Thymus (tissue), 11 donors: ENCODE measurements at regions not wholly inside any gene's neighbourhood (a gene's known extent, or its start where the extent isn't known, plus 50 kb on each side); places are given as distances from the start of the nearest gene placed in this dataset.
"Not testable (repeated sequence)": the region's sequence is repeated elsewhere in the genome, so short reads cannot be mapped to it uniquely, and the experiment has no call there.

Experiments used
- DNase-seq, 9 donors: peaks; one replicate each; pipeline ENCODE4 v3.0.0-alpha.2; 2013; ENCODE audit warnings: low spot score in 9 of 9, low read depth in 6 of 9, missing footprints in 1 of 9
- H3K27ac ChIP-seq, 2 donors: one replicate each; pipeline ENCODE4 v1.5.1; 2013; ENCODE audit warnings: control low read depth in 1 of 2, low read depth in 1 of 2, low read length in 1 of 2, mild to moderate bottlenecking in 1 of 2, moderate library complexity in 1 of 2
- H3K27me3 ChIP-seq, 2 donors: one replicate each; pipeline ENCODE4 v1.5.1; 2013; ENCODE audit warnings: low read length in 1 of 2; ENCODE audit not compliant: control insufficient read depth in 2 of 2, insufficient read depth in 1 of 2
- H3K36me3 ChIP-seq, 2 donors: one replicate each; pipeline ENCODE4 v1.5.1; 2013; ENCODE audit warnings: low read length in 1 of 2, mild to moderate bottlenecking in 1 of 2, moderate library complexity in 1 of 2; ENCODE audit not compliant: control insufficient read depth in 2 of 2, insufficient read depth in 2 of 2
- H3K4me1 ChIP-seq, 2 donors: one replicate each; pipeline ENCODE4 v1.5.1; 2013; ENCODE audit warnings: low read length in 2 of 2; ENCODE audit not compliant: control insufficient read depth in 2 of 2, insufficient read depth in 2 of 2
- H3K4me3 ChIP-seq, 2 donors: one replicate each; pipeline ENCODE4 v1.5.1; 2013; ENCODE audit warnings: low read length in 2 of 2, control low read depth in 1 of 2, mild to moderate bottlenecking in 1 of 2
- H3K9me3 ChIP-seq, 2 donors: one replicate each; pipeline ENCODE4 v1.5.1; 2013; ENCODE audit warnings: low read length in 1 of 2, mild to moderate bottlenecking in 1 of 2; ENCODE audit not compliant: control insufficient read depth in 2 of 2, insufficient read depth in 1 of 2
- WGBS: extraction: QIAGEN DNeasy Blood & Tissue Kit; methylation state at CpG from one replicate; pipeline ENCODE4 v1.1.7; 2013; 5-methylcytosine and 5-hydroxymethylcytosine counted together
- donor health status: healthy.

DNA sequence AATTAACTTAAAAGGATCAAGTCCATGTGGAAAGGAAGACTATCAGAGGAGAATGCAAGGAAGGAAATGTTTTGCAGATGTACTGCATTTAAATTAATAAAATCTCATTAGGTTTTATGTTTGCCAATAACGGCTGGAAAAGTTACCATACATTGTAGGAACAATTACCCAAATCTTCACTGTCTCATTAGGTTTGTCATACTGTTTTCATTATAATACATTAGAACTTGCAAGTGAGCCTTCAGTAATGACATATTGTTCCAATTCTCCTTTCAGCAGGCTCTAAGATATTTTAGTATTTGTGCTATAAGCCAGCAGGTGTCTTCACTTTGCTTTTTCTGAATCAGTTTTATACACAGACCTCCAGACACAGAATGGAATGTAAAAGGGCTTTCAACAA, 661.6 kb upstream of the KLHL1 start:
- DNase-seq, result no peak
- no peaks in the 10 kb centered on the region for H3K4me1 ChIP-seq
- H3K4me3 ChIP-seq, result no peak overlapping the region
- no peaks in the 10 kb centered on the region for H3K36me3 ChIP-seq
- H3K27me3 ChIP-seq, result no peaks in the 10 kb centered on the region
- H3K27ac ChIP-seq, result no peak overlapping the region
- no peaks in the 10 kb centered on the region for H3K9me3 ChIP-seq
- WGBS, result 93% methylated on average over 1 of the region's 1 CpG

DNA sequence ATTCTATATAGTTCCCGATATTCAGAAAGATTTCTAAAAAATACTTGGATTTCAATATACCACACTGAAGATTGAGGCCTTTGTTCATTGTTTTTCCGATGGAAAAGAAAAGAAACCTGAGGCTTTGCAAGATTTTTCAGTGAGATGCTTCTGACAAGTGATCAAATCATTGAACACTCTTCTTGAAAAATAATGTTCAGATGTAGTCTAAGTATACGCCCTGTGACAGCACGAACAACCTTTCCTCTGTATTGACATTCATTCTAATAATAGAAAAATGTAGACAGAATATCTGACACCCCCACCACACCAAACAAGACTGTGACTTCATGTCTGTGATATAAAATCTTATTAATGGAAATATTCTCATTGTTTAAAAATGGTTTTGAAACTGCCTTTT, 650.7 kb upstream of the KLHL1 start:
- Histone ChIP-seq H3K27me3 (no peaks in the 10 kb centered on the region), H3K27ac (no peak overlapping the region), H3K4me3 (no peak overlapping the region), H3K36me3 (no peaks in the 10 kb centered on the region), H3K4me1 (no peaks in the 10 kb centered on the region), H3K9me3 (no peaks in the 10 kb centered on the region)
- 93% methylated on average over 4 of the region's 4 CpGs for WGBS
- no peak for DNase-seq

DNA sequence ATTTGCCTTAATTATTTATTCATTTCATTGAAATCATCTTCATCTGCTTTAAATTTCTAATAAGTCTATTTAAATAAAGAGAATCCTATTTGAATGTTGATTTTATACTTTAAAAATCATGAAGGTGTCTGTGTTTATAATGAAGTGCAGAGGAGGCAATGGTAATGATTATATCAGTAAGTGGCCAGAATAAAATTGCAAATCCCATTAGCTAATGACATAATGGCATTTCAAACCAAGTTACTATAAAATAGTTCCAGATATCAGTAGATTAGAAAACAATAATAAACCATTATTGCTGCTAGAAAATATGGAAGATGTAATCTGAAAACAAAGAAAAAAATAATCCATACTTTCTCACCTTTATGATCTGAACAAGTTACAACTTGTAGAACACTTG, 647.8 kb upstream of the KLHL1 start:
- no peaks in the 10 kb centered on the region for H3K36me3 ChIP-seq
- DNase-seq, result no peak
- no peak overlapping the region for H3K27ac ChIP-seq
- H3K4me3 ChIP-seq, result no peak overlapping the region
- H3K27me3 ChIP-seq, result no peaks in the 10 kb centered on the region
- H3K4me1 ChIP-seq, result no peaks in the 10 kb centered on the region
- H3K9me3 ChIP-seq, result no peaks in the 10 kb centered on the region

DNA sequence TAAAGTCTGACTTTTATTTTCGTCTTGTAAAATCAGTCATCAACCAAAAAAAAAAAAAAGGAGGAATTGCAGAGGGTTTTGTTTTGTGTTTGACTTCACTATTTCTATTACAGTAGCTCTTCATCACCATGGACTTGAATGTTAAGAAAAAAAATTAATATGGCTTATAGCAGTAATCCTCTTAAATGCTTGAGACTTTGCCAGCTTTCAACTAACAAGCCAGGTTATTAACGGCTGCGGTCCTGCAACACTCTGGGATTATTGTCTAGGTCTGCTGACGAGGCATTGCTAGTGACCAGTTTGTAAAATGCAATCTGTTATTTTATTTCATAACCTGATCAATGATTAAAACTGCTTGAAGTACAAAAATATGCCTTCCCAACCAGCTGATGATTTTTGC, 647.2 kb upstream of the KLHL1 start:
- no peaks in the 10 kb centered on the region for H3K9me3 ChIP-seq
- H3K27ac ChIP-seq, result no peak overlapping the region
- no peaks in the 10 kb centered on the region for H3K27me3 ChIP-seq
- no peaks in the 10 kb centered on the region for H3K4me1 ChIP-seq
- no peak overlapping the region for H3K4me3 ChIP-seq
- H3K36me3 ChIP-seq, result no peaks in the 10 kb centered on the region
- no peak for DNase-seq
- WGBS, result 95% methylated on average over 4 of the region's 4 CpGs

DNA sequence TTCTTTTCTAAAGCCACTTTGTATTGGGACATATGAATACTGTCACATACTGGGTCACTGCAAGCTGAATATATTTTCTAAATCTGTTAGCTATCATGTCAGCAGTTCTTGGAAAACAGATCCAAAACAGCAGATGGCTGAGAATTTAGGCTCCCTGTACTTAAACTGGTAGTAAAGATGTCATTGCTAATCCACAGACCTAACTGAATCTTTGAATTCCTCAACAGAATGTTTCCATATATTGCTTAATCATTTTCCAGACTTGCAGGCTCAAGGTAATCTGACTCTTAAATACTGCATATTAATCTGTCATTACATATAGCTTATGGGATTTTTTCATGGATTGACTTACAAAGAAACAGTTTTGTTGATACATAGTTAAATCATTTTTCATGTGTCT, 639.0 kb upstream of the KLHL1 start:
- DNase-seq, result no peak
- H3K9me3 ChIP-seq, result no peaks in the 10 kb centered on the region
- H3K27ac ChIP-seq, result no peak overlapping the region
- H3K4me1 ChIP-seq, result no peaks in the 10 kb centered on the region
- H3K36me3 ChIP-seq, result no peaks in the 10 kb centered on the region
- H3K4me3 ChIP-seq, result no peak overlapping the region
- no peaks in the 10 kb centered on the region for H3K27me3 ChIP-seq

DNA sequence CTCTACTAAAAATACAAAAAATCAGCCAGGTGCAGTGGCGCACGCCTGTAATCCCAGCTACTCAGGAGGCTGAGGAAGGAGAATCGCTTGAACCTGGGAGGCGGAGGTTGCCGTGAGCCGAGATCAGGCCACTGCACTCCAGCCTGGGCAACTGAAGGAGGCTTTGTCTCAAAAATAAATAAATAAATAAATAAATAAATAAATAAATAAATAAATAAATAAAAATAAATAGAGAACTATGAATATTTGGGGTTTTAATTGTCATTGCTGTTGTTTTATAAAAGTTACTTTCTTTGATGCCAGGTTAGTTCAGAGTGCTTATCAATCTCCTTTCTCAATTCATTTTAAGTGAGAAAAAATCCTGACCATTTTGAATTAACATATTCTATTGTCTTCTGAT, 638.2 kb upstream of the KLHL1 start:
- H3K36me3 ChIP-seq, H3K4me3 ChIP-seq, H3K4me1 ChIP-seq, DNase-seq, H3K27ac ChIP-seq, H3K9me3 ChIP-seq, H3K27me3 ChIP-seq: not testable (repeated sequence)
- WGBS, result 98% methylated on average over 6 of the region's 6 CpGs

DNA sequence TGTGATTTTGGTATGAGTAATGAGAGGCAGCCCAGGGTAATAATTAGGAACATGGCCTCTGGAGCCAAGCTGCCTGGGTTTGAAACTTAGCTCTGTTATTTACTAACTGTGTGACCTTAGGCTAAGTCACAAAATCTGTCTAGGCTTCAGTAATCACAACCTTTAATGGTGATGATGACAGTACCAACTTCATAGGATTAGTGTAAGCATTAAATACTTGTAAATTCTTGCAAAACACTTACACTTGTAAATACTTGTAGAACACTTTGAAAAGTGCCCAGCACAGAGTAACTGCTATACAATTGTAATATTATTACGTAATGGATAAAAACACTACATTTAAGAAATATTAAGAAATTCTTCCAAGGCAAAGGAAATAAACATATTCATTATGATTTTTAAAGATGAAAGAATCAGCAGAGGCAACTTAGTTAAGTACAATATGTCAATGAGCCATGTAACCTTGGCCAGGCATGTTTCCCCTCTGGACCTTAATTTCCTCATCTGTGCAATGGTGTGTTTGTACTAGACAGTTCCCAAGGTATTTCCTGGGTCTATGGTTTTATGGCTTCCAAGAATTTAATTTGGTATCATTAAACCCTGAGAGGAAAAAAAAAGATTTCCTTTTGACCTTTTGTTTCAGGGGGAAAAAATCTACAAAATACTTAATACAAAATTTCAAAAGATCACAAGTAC, 628.5 kb upstream of the KLHL1 start:
- DNase-seq, result no peak
- Histone ChIP-seq H3K9me3 (no peaks in the 10 kb centered on the region), H3K27me3 (no peaks in the 10 kb centered on the region), H3K4me1 (no peaks in the 10 kb centered on the region), H3K36me3 (no peaks in the 10 kb centered on the region), H3K27ac (no peak overlapping the region), H3K4me3 (no peak overlapping the region)
- WGBS, result 96% methylated on average over 1 of the region's 1 CpG

DNA sequence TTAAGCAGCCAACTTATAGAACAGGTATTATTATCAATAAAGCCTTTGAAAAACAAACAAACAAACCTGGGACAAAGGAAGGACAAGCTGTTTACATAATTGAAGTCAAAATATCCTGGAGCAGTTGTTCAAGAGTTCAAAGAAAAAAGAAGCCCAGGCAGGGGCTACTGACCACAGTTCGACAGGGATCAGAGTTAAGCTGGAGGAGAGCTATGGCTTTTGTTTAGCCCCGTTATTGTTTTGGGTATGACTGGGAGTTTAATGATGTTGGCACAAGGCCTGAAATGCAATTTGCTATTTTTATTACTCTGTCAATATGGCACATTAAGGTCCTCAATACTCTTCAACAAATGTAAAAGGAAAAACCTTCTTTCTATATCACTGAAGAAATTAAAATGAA, 624.4 kb upstream of the KLHL1 start:
- no peak for DNase-seq
- H3K27me3 ChIP-seq, result no peaks in the 10 kb centered on the region
- 95% methylated on average over 2 of the region's 2 CpGs for WGBS
- no peak overlapping the region for H3K4me3 ChIP-seq
- no peaks in the 10 kb centered on the region for H3K36me3 ChIP-seq
- H3K4me1 ChIP-seq, result no peaks in the 10 kb centered on the region
- no peaks in the 10 kb centered on the region for H3K9me3 ChIP-seq
- H3K27ac ChIP-seq, result no peak overlapping the region

DNA sequence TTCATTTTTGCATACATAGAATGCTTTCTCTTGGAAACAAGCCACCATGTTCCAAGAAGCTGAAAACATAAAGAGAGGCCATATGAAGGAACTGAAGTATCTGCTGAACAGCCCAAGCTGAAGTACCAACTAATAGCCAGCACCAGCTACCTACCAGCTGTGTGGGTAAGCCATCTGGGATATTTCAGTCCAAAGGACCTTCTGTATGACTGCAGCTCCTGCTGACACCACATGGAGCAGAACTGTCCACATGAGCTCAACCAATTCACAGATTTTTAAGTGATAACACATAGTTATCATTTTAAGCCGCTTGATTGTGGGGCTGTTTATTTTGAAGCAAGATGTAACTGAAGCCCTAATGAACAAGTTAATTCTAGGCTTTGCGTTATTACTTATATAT, 621.1 kb upstream of the KLHL1 start:
- no peak overlapping the region for H3K27ac ChIP-seq

DNA sequence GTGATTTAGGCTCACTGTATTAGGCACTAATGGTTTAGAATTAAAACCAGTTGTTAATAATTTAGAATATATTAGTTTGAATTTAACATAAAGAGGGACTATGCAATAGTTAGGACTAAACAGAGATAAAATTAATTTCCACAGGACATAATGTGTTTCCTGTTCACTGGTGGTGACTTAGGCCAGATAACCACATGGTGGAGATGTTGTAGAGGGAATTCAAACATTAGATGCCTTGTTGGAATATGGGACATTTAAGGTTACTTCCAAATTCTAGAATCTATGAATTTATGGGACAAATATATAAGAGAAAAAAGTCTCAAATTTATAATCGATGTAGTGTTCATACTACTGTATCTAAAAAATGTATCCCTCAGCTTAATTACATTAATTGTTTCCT, 615.5 kb upstream of the KLHL1 start:
- DNase-seq, result no peak
- no peaks in the 10 kb centered on the region for H3K27me3 ChIP-seq
- no peak overlapping the region for H3K4me3 ChIP-seq
- WGBS, result 61% methylated on average over 1 of the region's 1 CpG
- no peaks in the 10 kb centered on the region for H3K4me1 ChIP-seq
- H3K9me3 ChIP-seq, result no peaks in the 10 kb centered on the region
- H3K27ac ChIP-seq, result no peak overlapping the region
- H3K36me3 ChIP-seq, result no peaks in the 10 kb centered on the region

More for the DNA sequence above, 621.1 kb upstream of the KLHL1 start:
- no peak for DNase-seq
- WGBS, result 48% methylated on average over 2 of the region's 2 CpGs
- Histone ChIP-seq H3K27me3 (no peaks in the 10 kb centered on the region), H3K9me3 (no peaks in the 10 kb centered on the region), H3K4me1 (no peaks in the 10 kb centered on the region), H3K36me3 (no peaks in the 10 kb centered on the region), H3K4me3 (no peak overlapping the region)
